Spleen (tissue), 11 donors: ENCODE measurements at regions not wholly inside any gene's neighbourhood (a gene's known extent, or its start where the extent isn't known, plus 50 kb on each side); places are given as distances from the start of the nearest gene placed in this dataset.

Source experiments
- DNase-seq: peaks from one replicate; pipeline ENCODE4 v3.0.0-alpha.2; 2020
- H3K27ac ChIP-seq, 8 donors: fragments of 200-600 bp; sonication (generic) in 7 of 8; 1 replicate in 4 of 8; 2 replicates in 4 of 8; pipeline versions ENCODE4 v1.5.0 to v1.8.0; 2016 to 2021; ENCODE audit warnings: inconsistent platforms in 4 of 8, mild to moderate bottlenecking in 4 of 8, moderate library complexity in 1 of 8
- H3K27me3 ChIP-seq, 7 donors: fragments of 200-600 bp; sonication (generic) in 6 of 7; replicated peaks in 1 of 7; 1 replicate in 4 of 7; 2 replicates in 3 of 7; pipeline versions ENCODE4 v1.5.0 to v1.8.0; 2016 to 2021; ENCODE audit warnings: inconsistent platforms in 3 of 7, mild to moderate bottlenecking in 1 of 7
- H3K36me3 ChIP-seq, 6 donors: fragments of 200-600 bp; sonication (generic) in 5 of 6; 1 replicate in 4 of 6; 2 replicates in 2 of 6; pipeline versions ENCODE4 v1.5.0 to v1.8.0; 2016 to 2021; ENCODE audit warnings: inconsistent platforms in 2 of 6
- H3K4me1 ChIP-seq, 6 donors: fragments of 200-600 bp; sonication (generic) in 5 of 6; 1 replicate in 3 of 6; 2 replicates in 3 of 6; pipeline versions ENCODE4 v1.5.0 to v1.8.0; 2016 to 2021; ENCODE audit warnings: inconsistent platforms in 3 of 6
- H3K4me3 ChIP-seq, 8 donors: fragments of 200-600 bp; sonication (generic) in 7 of 8; 1 replicate in 4 of 8; 2 replicates in 4 of 8; pipeline versions ENCODE4 v1.5.0 to v1.8.0; 2016 to 2021; ENCODE audit warnings: inconsistent platforms in 4 of 8, mild to moderate bottlenecking in 4 of 8, moderate library complexity in 2 of 8
- H3K9me3 ChIP-seq, 8 donors: fragments of 200-600 bp; sonication (generic) in 7 of 8; 1 replicate in 4 of 8; 2 replicates in 4 of 8; pipeline versions ENCODE4 v1.5.0 to v1.8.0; 2016 to 2021; ENCODE audit warnings: inconsistent platforms in 4 of 8
- CTCF ChIP-seq, 11 experiments: fragments of 200-600 bp in 7 of 11; fragments of 450-650 bp in 4 of 11; sonication (generic) in 4 of 11; IDR thresholded peaks in 8 of 11; conservative IDR thresholded peaks in 3 of 11; 1 replicate in 7 of 11; 2 replicates in 4 of 11; pipeline versions ENCODE4 v1.4.0 to v1.8.0; 2016 to 2021; ENCODE audit warnings: antibody characterized with exemption in 11 of 11, inconsistent platforms in 4 of 11, mild to moderate bottlenecking in 1 of 11
- POLR2A ChIP-seq, 3 donors: fragments of 450-650 bp; IDR thresholded peaks; one replicate each; pipeline ENCODE4 v1.5.1; 2017; ENCODE audit warnings: antibody characterized with exemption in 3 of 3, mild to moderate bottlenecking in 1 of 3
- POLR2AphosphoS5 ChIP-seq, 3 donors: sonication (generic); formaldehyde crosslinking; IDR thresholded peaks; one replicate each; pipeline ENCODE4 v1.5.1; 2017; ENCODE audit warnings: antibody characterized with exemption in 3 of 3
- WGBS, 5 donors: extraction: QIAGEN DNeasy Blood & Tissue Kit in 3 of 5; methylation state at CpG; one replicate each; pipeline versions ENCODE4 v1.1.5 to v1.1.7; 2013 to 2018; 5-methylcytosine and 5-hydroxymethylcytosine counted together
- intact Hi-C: fragments of 100-400 bp; cut with DNase I; formaldehyde crosslinking; loops from one replicate; pipeline ENCODE4 v1.15.0; 2023; ENCODE audit warnings: low total_unique reads
- donor health status: healthy with polysubstance abuse.
- donor health status: DM: no; HTN: no; CAD: no; lungs with moderate emphysema.
- donor health status: DM: no; HTN: no; CAD: no.
- donor health status: Bipolar disorder and iron deficiency.
- donor health status: healthy.
- donor health status: DM: no; HTN: no; CAD: no.
- donor health status: DM: yes; HTN: yes; CAD: no.

GRCh38 chr2:118442996-118443553, 354.8 kb downstream of the INSIG2 start:
- TF ChIP-seq POLR2AphosphoS5 (IDR thresholded peaks at IDR 0.05): no peak
- no peak for TF ChIP-seq POLR2A (IDR thresholded peaks at IDR 0.05)
- no peak for TF ChIP-seq CTCF (IDR thresholded peaks at IDR 0.05 in 8 of 11, conservative IDR thresholded peaks at IDR 0.05 in 3 of 11)
- no peaks in the 10 kb centered on the region for H3K27me3 ChIP-seq
- H3K27ac ChIP-seq: no peak overlapping the region
- no peaks in the 10 kb centered on the region for H3K36me3 ChIP-seq
- intact Hi-C loops: no loop called here
- H3K9me3 ChIP-seq: peaks cover 0 to under 1% (median 0%) of the 10 kb centered on the region in 8 donors
- no peaks in the 10 kb centered on the region for H3K4me1 ChIP-seq
- WGBS, 5 donors: 76 to 84% (median 81%) methylated on average over 3 of the region's 3 CpGs
- no peak for DNase-seq
- H3K4me3 ChIP-seq: no peak overlapping the region

- intact Hi-C loops: no loop called here
- peaks cover 0 to 3% (median 0%) of the 10 kb centered on the region in 8 donors for H3K9me3 ChIP-seq
- WGBS, 5 donors: 57 to 68% (median 61%) methylated on average over 1 of the region's 1 CpG
- DNase-seq: no peak
- H3K36me3 ChIP-seq: no peaks in the 10 kb centered on the region
- no peaks in the 10 kb centered on the region for H3K4me1 ChIP-seq
- no peak for TF ChIP-seq POLR2AphosphoS5 (IDR thresholded peaks at IDR 0.05)
- no peak for TF ChIP-seq CTCF (IDR thresholded peaks at IDR 0.05 in 8 of 11, conservative IDR thresholded peaks at IDR 0.05 in 3 of 11)
- no peak for TF ChIP-seq POLR2A (IDR thresholded peaks at IDR 0.05)
- H3K4me3 ChIP-seq: no peak overlapping the region
- no peak overlapping the region for H3K27ac ChIP-seq
- H3K27me3 ChIP-seq: no peaks in the 10 kb centered on the region
Measured at GRCh38 chr2:118442046-118442445, 353.8 kb downstream of the INSIG2 start.

GRCh38 chr2:118440404-118441098, 352.3 kb downstream of the INSIG2 start:
- 56 to 59% (median 57%) methylated on average over 5 of the region's 5 CpGs for WGBS, 5 donors
- no peak overlapping the region for H3K4me3 ChIP-seq
- H3K27ac ChIP-seq: no peak overlapping the region
- no peak for TF ChIP-seq POLR2A (IDR thresholded peaks at IDR 0.05)
- TF ChIP-seq POLR2AphosphoS5 (IDR thresholded peaks at IDR 0.05): no peak
- TF ChIP-seq CTCF (IDR thresholded peaks at IDR 0.05 in 8 of 11, conservative IDR thresholded peaks at IDR 0.05 in 3 of 11): no peak
- DNase-seq: no peak
- intact Hi-C loops: no loop called here
- no peaks in the 10 kb centered on the region for H3K36me3 ChIP-seq
- peaks cover 0 to 3% (median 0%) of the 10 kb centered on the region in 8 donors for H3K9me3 ChIP-seq
- no peaks in the 10 kb centered on the region for H3K4me1 ChIP-seq
- H3K27me3 ChIP-seq: peaks cover 0 to 5% (median 0%) of the 10 kb centered on the region in 7 donors

GRCh38 chr2:118437501-118437900, 349.2 kb downstream of the INSIG2 start:
- TF ChIP-seq CTCF (IDR thresholded peaks at IDR 0.05 in 8 of 11, conservative IDR thresholded peaks at IDR 0.05 in 3 of 11) (no peak), POLR2A (IDR thresholded peaks at IDR 0.05) (no peak), POLR2AphosphoS5 (IDR thresholded peaks at IDR 0.05) (no peak)
- peaks cover 0 to 3% (median 0%) of the 10 kb centered on the region in 8 donors for H3K9me3 ChIP-seq
- H3K4me1 ChIP-seq: no peaks in the 10 kb centered on the region
- intact Hi-C loops: no loop called here
- 53 to 79% (median 68%) methylated on average over 1 of the region's 1 CpG for WGBS, 5 donors
- peaks cover 0 to 5% (median 0%) of the 10 kb centered on the region in 7 donors for H3K27me3 ChIP-seq
- no peak overlapping the region for H3K4me3 ChIP-seq
- DNase-seq: no peak
- H3K36me3 ChIP-seq: no peaks in the 10 kb centered on the region
- H3K27ac ChIP-seq: no peak overlapping the region
